T-cell (primary cell): ENCODE measurements at regions not wholly inside any gene's neighbourhood (a gene's known extent, or its start where the extent isn't known, plus 50 kb on each side); places are given as distances from the start of the nearest gene placed in this dataset.

Experiments
- ATAC-seq, 4 experiments: fragments of 200-7000 bp in 3 of 4; fragments of 150-1000 bp in 1 of 4; cut with Tn5 transposase; replicated peaks in 1 of 4; 1 replicate in 3 of 4; 2 replicates in 1 of 4; pipeline ENCODE4 v1.10.0; 2021; ENCODE audit warnings: moderate library complexity in 3 of 4, mild to moderate bottlenecking in 2 of 4, moderate number of reproducible peaks in 1 of 4
- CTCF ChIA-PET, 2 donors: fragments of 300-600 bp; sonication (Branson Sonifier 250); formaldehyde crosslinking; loops; one replicate each; lab custom pipeline; 2022; ENCODE audit warnings: antibody characterized with exemption in 2 of 2; lab: Charles Lee
- POLR2A ChIA-PET, 2 donors: fragments of 300-600 bp; sonication (Branson Sonifier 250); formaldehyde crosslinking; loops; one replicate each; lab custom pipeline; 2022; ENCODE audit warnings: antibody characterized with exemption in 2 of 2; lab: Charles Lee
- DNase-seq, 35 experiments: peaks; one replicate each; pipeline versions ENCODE4 v3.0.0 to v3.0.0-alpha.2; 2013 to 2023
- H3K27ac ChIP-seq: one replicate; pipeline ENCODE4 v1.5.1; 2013; ENCODE audit warnings: low read length
- H3K27me3 ChIP-seq, 2 experiments: replicated peaks in 1 of 2; 1 replicate in 1 of 2; 2 replicates in 1 of 2; pipeline versions ENCODE4 v1.6.1 to v1.7.0; 2013; ENCODE audit warnings: low read length in 1 of 2, mixed read lengths in 1 of 2; ENCODE audit not compliant: control insufficient read depth in 2 of 2, insufficient read depth in 2 of 2; ENCODE audit errors: extremely low read depth in 1 of 2
- H3K36me3 ChIP-seq, 2 donors: 1 replicate in 1 of 2; 2 replicates in 1 of 2; pipeline versions ENCODE4 v1.6.1 to v1.7.0; 2013; ENCODE audit warnings: low read length in 1 of 2; ENCODE audit not compliant: control insufficient read depth in 2 of 2, insufficient read depth in 1 of 2; ENCODE audit errors: extremely low read depth in 1 of 2
- H3K4me1 ChIP-seq, 2 experiments: 1 replicate in 1 of 2; 2 replicates in 1 of 2; pipeline versions ENCODE4 v1.6.1 to v1.7.0; 2013; ENCODE audit warnings: low read length in 2 of 2, mixed read lengths in 1 of 2; ENCODE audit not compliant: insufficient read depth in 2 of 2, control insufficient read depth in 1 of 2; ENCODE audit errors: extremely low read depth in 1 of 2
- H3K4me3 ChIP-seq, 2 donors: 1 replicate in 1 of 2; 2 replicates in 1 of 2; pipeline versions ENCODE4 v1.5.1 to v1.7.0; 2013; ENCODE audit warnings: mild to moderate bottlenecking in 2 of 2, low read length in 1 of 2, moderate library complexity in 1 of 2; ENCODE audit not compliant: control insufficient read depth in 1 of 2; ENCODE audit errors: extremely low read depth in 1 of 2
- H3K9me3 ChIP-seq: 2 replicates; pipeline ENCODE4 v1.7.0; 2013
- H3K27ac Mint-ChIP-seq, 2 donors: one replicate each; pipeline ENCODE4 v1.8.0; 2020 to 2021; ENCODE audit warnings: mild to moderate bottlenecking in 2 of 2, mixed read lengths in 2 of 2
- H3K27me3 Mint-ChIP-seq, 2 donors: one replicate each; pipeline ENCODE4 v1.8.0; 2021 to 2022; ENCODE audit warnings: mixed read lengths in 2 of 2
- H3K36me3 Mint-ChIP-seq: one replicate; pipeline ENCODE4 v1.8.0; 2021; ENCODE audit warnings: mixed read lengths
- H3K4me1 Mint-ChIP-seq, 3 donors: one replicate each; pipeline ENCODE4 v1.8.0; 2020 to 2022; ENCODE audit warnings: mixed read lengths in 3 of 3, mild to moderate bottlenecking in 1 of 3
- H3K4me3 Mint-ChIP-seq, 3 donors: one replicate each; pipeline ENCODE4 v1.8.0; 2020 to 2022; ENCODE audit warnings: mild to moderate bottlenecking in 3 of 3, mixed read lengths in 3 of 3, moderate library complexity in 3 of 3
- H3K9me3 Mint-ChIP-seq, 3 donors: one replicate each; pipeline ENCODE4 v1.8.0; 2020 to 2022; ENCODE audit warnings: mixed read lengths in 3 of 3
- WGBS: methylation state at CpG from one replicate; pipeline ENCODE4 v1.1.5; 2013; ENCODE audit warnings: missing lambda C conversion rate; ENCODE audit not compliant: insufficient coverage; 5-methylcytosine and 5-hydroxymethylcytosine counted together

DNA sequence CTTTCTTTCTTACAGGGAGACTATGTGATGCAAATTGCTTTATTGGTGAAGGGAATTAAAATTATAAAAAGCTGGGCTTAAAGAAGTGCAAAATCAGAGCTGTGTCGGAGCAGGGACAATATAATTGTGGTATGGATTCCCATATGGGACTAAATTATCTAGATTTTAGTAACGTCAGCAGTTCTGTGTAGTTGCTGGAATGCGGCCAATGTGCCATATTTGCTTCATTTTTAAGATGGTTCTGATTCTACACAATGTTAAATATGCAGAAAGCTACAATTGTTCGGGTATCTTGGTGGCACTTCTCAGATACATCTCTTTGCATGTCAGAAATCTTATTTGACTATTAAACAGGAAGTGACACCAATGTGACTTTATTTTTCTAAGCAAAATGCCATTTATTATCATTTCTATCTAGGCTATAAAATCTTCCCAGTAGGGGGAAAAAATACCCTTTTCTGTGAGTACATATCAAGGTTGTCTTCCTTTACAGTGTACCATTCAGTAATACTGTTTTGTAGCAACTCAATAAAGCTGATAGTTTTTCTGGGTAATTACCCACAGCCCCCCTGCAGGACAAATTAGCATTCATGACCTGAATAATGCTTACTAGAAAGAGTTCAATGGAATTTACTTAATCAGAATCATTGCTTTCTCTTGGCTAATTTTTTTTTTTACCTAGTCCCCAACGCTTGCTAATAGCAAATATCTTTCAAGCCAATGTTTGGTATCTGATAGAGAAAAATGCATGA lies 288.3 kb upstream of the ADGRL2 start:
- Mint-ChIP-seq H3K4me3 (no peak overlapping the region), H3K27me3 (peaks cover 0 to 5% of the 10 kb centered on the region in 2 donors), H3K9me3 (peaks cover 2 to 5% (median 3%) of the 10 kb centered on the region in 3 donors), H3K36me3 (no peaks in the 10 kb centered on the region), H3K27ac (no peak overlapping the region), H3K4me1 (no peaks in the 10 kb centered on the region)
- Histone ChIP-seq H3K4me1 (no peaks in the 10 kb centered on the region), H3K27ac (no peak overlapping the region), H3K9me3 (no peaks in the 10 kb centered on the region), H3K36me3 (no peaks in the 10 kb centered on the region), H3K27me3 (no peaks in the 10 kb centered on the region), H3K4me3 (no peak overlapping the region)
- CTCF ChIA-PET: interaction anchor here in 1 of 2 donors (0.6 kb wide), 1 partner anchor 1604 kb away, joined by 6 read pairs; no protein-coding TSS in a partner anchor
- POLR2A ChIA-PET: no interaction called here
- ATAC-seq: no peak
- DNase-seq: no peak
- 80% methylated on average over 1 of the region's 5 CpGs for WGBS

DNA sequence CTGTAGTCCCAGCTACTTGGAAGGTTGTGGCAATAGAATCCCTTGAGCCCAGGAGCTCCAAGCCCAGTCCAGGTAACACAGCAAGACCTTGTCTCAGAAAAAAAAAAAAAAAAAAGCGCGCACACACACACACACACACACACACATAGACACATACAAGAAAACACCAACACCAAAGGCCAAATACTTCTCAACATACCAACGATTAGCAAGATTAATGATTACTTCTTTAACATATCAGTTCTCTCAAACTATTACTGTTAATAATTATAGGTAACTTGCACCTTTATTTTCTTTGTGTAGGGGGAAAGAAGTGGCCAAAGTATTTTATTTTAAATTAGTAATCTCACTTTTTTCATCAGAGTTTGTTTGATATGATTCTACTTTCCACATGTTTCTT lies 289.5 kb upstream of the ADGRL2 start:
- ATAC-seq (no peak), DNase-seq (no peak)
- no peaks in the 10 kb centered on the region for H3K4me1 ChIP-seq
- no peak overlapping the region for H3K27ac ChIP-seq
- H3K27me3 Mint-ChIP-seq: no peaks in the 10 kb centered on the region
- ChIA-PET CTCF (interaction anchor here in 1 of 2 donors (0.6 kb wide), 3 partner anchors 110 to 1960 kb away, joined by 3 to 7 read pairs (median 3); no protein-coding TSS in a partner anchor), POLR2A (no interaction called here)
- H3K36me3 Mint-ChIP-seq: no peaks in the 10 kb centered on the region
- peaks cover 2 to 5% (median 3%) of the 10 kb centered on the region in 3 donors for H3K9me3 Mint-ChIP-seq
- H3K9me3 ChIP-seq: no peaks in the 10 kb centered on the region
- H3K36me3 ChIP-seq: no peaks in the 10 kb centered on the region
- no peaks in the 10 kb centered on the region for H3K27me3 ChIP-seq
- WGBS: no CpG with 5 or more reads among the region's 3 CpGs
- H3K4me3 ChIP-seq: no peak overlapping the region
- no peak overlapping the region for H3K4me3 Mint-ChIP-seq
- no peak overlapping the region for H3K27ac Mint-ChIP-seq
- H3K4me1 Mint-ChIP-seq: no peaks in the 10 kb centered on the region

DNA sequence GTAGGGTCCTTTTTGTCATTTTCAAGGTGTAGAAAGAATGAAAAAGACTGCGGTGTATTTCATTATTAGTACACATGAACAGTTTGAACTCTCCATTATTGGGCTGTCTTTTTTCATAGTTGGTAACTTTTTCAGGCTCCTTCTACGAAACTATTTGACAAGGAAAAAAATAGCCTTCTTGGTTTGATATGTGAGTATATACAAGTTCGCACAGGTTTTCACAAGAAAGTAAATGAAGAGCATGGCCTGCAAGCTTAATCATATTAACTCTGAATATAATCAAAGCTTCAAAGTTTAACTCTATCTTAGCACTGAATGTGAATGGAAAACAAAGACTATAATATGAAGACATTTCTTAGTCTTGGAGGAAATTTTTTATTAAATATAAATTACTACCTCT lies 290.0 kb upstream of the ADGRL2 start:
- Mint-ChIP-seq H3K4me3 (no peak overlapping the region), H3K27ac (no peak overlapping the region), H3K27me3 (no peaks in the 10 kb centered on the region), H3K9me3 (peaks cover 2 to 5% (median 3%) of the 10 kb centered on the region in 3 donors), H3K4me1 (no peaks in the 10 kb centered on the region), H3K36me3 (no peaks in the 10 kb centered on the region)
- ATAC-seq (no peak), DNase-seq (no peak)
- H3K27me3 ChIP-seq: no peaks in the 10 kb centered on the region
- ChIA-PET CTCF (interaction anchor here in 1 of 2 donors (0.6 kb wide), 3 partner anchors 111 to 1960 kb away, joined by 3 to 7 read pairs (median 3); no protein-coding TSS in a partner anchor), POLR2A (no interaction called here)
- H3K27ac ChIP-seq: no peak overlapping the region
- no peaks in the 10 kb centered on the region for H3K9me3 ChIP-seq
- H3K4me1 ChIP-seq: no peaks in the 10 kb centered on the region
- H3K36me3 ChIP-seq: no peaks in the 10 kb centered on the region
- H3K4me3 ChIP-seq: no peak overlapping the region
- 100% methylated on average over 1 of the region's 3 CpGs for WGBS

DNA sequence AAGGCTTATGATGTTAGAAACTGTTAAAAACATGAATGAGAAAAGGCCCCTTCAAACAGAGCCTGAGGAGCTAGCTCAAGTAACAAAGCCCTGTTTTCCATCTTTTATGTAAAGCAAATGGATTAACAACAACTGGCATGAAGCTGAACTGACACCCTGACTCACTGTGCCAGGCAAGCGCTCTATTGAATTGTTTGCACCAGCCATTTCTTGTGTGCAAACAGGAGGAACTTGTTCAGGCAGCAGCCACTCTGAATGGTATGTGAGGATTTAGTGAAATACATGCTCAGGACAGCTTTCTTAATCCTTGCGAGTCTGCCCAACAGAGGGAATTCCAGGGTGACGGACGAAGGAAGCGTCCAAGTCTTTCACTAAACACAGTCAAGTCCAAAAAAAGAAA lies 291.1 kb upstream of the ADGRL2 start:
- H3K4me3 ChIP-seq: no peak overlapping the region
- Mint-ChIP-seq H3K27me3 (no peaks in the 10 kb centered on the region), H3K36me3 (no peaks in the 10 kb centered on the region), H3K9me3 (peaks cover 2 to 5% (median 3%) of the 10 kb centered on the region in 3 donors), H3K4me1 (no peaks in the 10 kb centered on the region), H3K27ac (no peak overlapping the region), H3K4me3 (no peak overlapping the region)
- ChIA-PET POLR2A (no interaction called here), CTCF (no interaction called here)
- ATAC-seq: no peak
- DNase-seq: no peak
- no peaks in the 10 kb centered on the region for H3K27me3 ChIP-seq
- no peaks in the 10 kb centered on the region for H3K36me3 ChIP-seq
- H3K4me1 ChIP-seq: no peaks in the 10 kb centered on the region
- WGBS: 90% methylated on average over 1 of the region's 5 CpGs
- H3K27ac ChIP-seq: no peak overlapping the region
- no peaks in the 10 kb centered on the region for H3K9me3 ChIP-seq

DNA sequence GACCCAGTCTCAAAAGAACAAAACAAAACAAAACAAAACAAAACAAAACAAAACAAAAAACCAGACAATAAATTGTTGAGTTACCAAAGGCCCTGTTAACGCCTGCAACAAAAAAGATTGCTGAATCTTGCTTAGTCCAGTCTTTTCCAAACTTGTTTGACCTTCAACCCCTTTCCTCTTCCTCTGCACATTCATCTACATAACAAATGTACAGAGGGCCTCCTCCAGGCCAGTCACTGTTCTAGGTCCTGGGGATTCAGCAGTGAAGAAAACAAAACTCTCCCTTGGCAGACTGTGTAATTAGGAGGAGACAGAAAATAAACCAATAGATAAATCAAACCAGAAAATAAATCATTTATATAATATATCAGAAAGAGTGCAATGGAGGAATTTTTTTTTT lies 294.0 kb upstream of the ADGRL2 start:
- ChIA-PET POLR2A (no interaction called here), CTCF (no interaction called here)
- 50% methylated on average over 1 of the region's 1 CpG for WGBS
- Histone ChIP-seq H3K9me3 (no peaks in the 10 kb centered on the region), H3K27me3 (no peaks in the 10 kb centered on the region), H3K36me3 (no peaks in the 10 kb centered on the region), H3K4me3 (no peak overlapping the region), H3K27ac (no peak overlapping the region), H3K4me1 (no peaks in the 10 kb centered on the region)
- Mint-ChIP-seq H3K9me3 (peaks cover 2 to 5% (median 3%) of the 10 kb centered on the region in 3 donors), H3K4me3 (no peak overlapping the region), H3K27ac (no peak overlapping the region), H3K36me3 (no peaks in the 10 kb centered on the region), H3K4me1 (no peaks in the 10 kb centered on the region), H3K27me3 (no peaks in the 10 kb centered on the region)
- DNase-seq (no peak), ATAC-seq (no peak)

DNA sequence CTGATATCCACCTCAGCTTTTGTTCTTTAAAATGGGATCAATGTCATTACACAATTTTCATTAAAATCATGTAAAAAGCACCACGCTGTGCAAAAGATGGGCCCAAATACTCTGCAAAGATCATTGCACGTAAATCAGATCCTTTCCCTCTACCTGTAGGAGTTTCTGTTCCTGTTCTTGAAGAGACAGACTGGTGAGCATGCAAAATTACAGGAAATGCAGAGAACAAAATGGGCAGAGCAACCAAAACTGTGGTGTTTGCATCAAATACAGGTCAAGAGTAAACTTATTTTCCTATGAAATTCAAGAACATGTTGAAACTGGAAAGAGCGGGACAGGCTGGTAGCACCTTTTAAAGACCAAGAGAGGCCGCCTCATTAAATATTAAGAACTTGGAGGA lies 294.9 kb upstream of the ADGRL2 start:
- Mint-ChIP-seq H3K27ac (no peak overlapping the region), H3K36me3 (no peaks in the 10 kb centered on the region), H3K4me3 (no peak overlapping the region), H3K9me3 (peaks cover 2 to 5% (median 3%) of the 10 kb centered on the region in 3 donors), H3K27me3 (no peaks in the 10 kb centered on the region), H3K4me1 (no peaks in the 10 kb centered on the region)
- ChIA-PET POLR2A (no interaction called here), CTCF (no interaction called here)
- WGBS: no CpG with 5 or more reads among the region's 4 CpGs
- ATAC-seq (no peak), DNase-seq (no peak)
- Histone ChIP-seq H3K9me3 (no peaks in the 10 kb centered on the region), H3K4me3 (no peak overlapping the region), H3K27ac (no peak overlapping the region), H3K36me3 (no peaks in the 10 kb centered on the region), H3K27me3 (no peaks in the 10 kb centered on the region), H3K4me1 (no peaks in the 10 kb centered on the region)
